Astrocyte (in vitro differentiated cells and primary cell): ENCODE measurements at regions not wholly inside any gene's neighbourhood (a gene's known extent, or its start where the extent isn't known, plus 50 kb on each side); places are given as distances from the start of the nearest gene placed in this dataset.

Source experiments
- DNase-seq: peaks from one replicate; pipeline ENCODE4 v3.0.0-alpha.2; 2010; ENCODE audit warnings: low read depth
- FAIRE-seq: peaks from 2 replicates; lab custom pipeline; 2011; peaks lifted over from hg19 to GRCh38; lab: Jason Lieb, UNC
- H2AFZ ChIP-seq: 2 replicates; pipeline ENCODE4 v1.6.0; 2012; ENCODE audit warnings: low read depth, low read length, inconsistent platforms
- H3K27ac ChIP-seq: 2 replicates; pipeline ENCODE4 v1.5.1; 2011; ENCODE audit warnings: low read depth, low read length, inconsistent platforms
- H3K27me3 ChIP-seq: 2 replicates; pipeline ENCODE4 v1.6.0; 2011; ENCODE audit warnings: low read length, inconsistent platforms; ENCODE audit not compliant: insufficient read depth
- H3K36me3 ChIP-seq: 2 replicates; pipeline ENCODE4 v1.5.1; 2011; ENCODE audit warnings: low read length, inconsistent platforms; ENCODE audit not compliant: insufficient read depth
- H3K4me1 ChIP-seq: 2 replicates; pipeline ENCODE4 v1.5.1; 2011; ENCODE audit warnings: low read length, inconsistent platforms; ENCODE audit not compliant: insufficient read depth
- H3K4me2 ChIP-seq: 2 replicates; pipeline ENCODE4 v1.6.0; 2012; ENCODE audit warnings: low read length, inconsistent platforms
- H3K4me3 ChIP-seq: 2 replicates; pipeline ENCODE4 v1.5.1; 2011; ENCODE audit warnings: low read depth, mild to moderate bottlenecking, low read length, inconsistent platforms; ENCODE audit not compliant: insufficient read depth
- H3K79me2 ChIP-seq: 2 replicates; pipeline ENCODE4 v1.6.0; 2012; ENCODE audit warnings: mild to moderate bottlenecking, low read length, inconsistent platforms; ENCODE audit not compliant: insufficient read depth
- H3K9ac ChIP-seq: 2 replicates; pipeline ENCODE4 v1.6.0; 2012; ENCODE audit warnings: mild to moderate bottlenecking, low read length, inconsistent platforms
- H3K9me3 ChIP-seq: 2 replicates; pipeline ENCODE4 v1.5.1; 2012; ENCODE audit warnings: low read depth, mild to moderate bottlenecking, low read length, inconsistent platforms; ENCODE audit not compliant: insufficient read depth
- H4K20me1 ChIP-seq: 2 replicates; pipeline ENCODE4 v1.6.0; 2012; ENCODE audit warnings: low read length, inconsistent platforms; ENCODE audit not compliant: insufficient read depth
- H3K27ac Mint-ChIP-seq: one replicate; pipeline ENCODE4 v1.8.0; 2021; ENCODE audit warnings: mild to moderate bottlenecking, mixed read lengths; ENCODE audit not compliant: unreplicated experiment
- H3K27me3 Mint-ChIP-seq: one replicate; pipeline ENCODE4 v1.8.0; 2021; ENCODE audit warnings: low read depth, mixed read lengths; ENCODE audit not compliant: unreplicated experiment
- H3K36me3 Mint-ChIP-seq: one replicate; pipeline ENCODE4 v1.8.0; 2021; ENCODE audit warnings: low read depth, mixed read lengths; ENCODE audit not compliant: unreplicated experiment
- H3K4me1 Mint-ChIP-seq: one replicate; pipeline ENCODE4 v1.8.0; 2021; ENCODE audit warnings: low read depth, mixed read lengths; ENCODE audit not compliant: unreplicated experiment
- H3K4me3 Mint-ChIP-seq: one replicate; pipeline ENCODE4 v1.8.0; 2021; ENCODE audit warnings: mild to moderate bottlenecking, moderate library complexity, mixed read lengths; ENCODE audit not compliant: unreplicated experiment
- H3K9me3 Mint-ChIP-seq: one replicate; pipeline ENCODE4 v1.8.0; 2021; ENCODE audit warnings: mild to moderate bottlenecking, mixed read lengths; ENCODE audit not compliant: unreplicated experiment
- CTCF ChIP-seq: IDR thresholded peaks from 2 replicates; pipeline ENCODE4 v1.5.1; 2011; ENCODE audit warnings: low read depth, mild to moderate bottlenecking, inconsistent platforms, low read length, moderate library complexity; ENCODE audit not compliant: insufficient read depth
- EZH2 ChIP-seq: IDR thresholded peaks from 2 replicates; pipeline ENCODE4 v1.6.1; 2012; ENCODE audit warnings: mild to moderate bottlenecking, low read length, inconsistent platforms; ENCODE audit not compliant: insufficient read depth

GRCh38 chr18:64589000-64589399 lies 440.1 kb upstream of the LINC00305 start:
- DNase-seq (no peak), FAIRE-seq (no peak)
- no peak overlapping the region for H3K4me3 ChIP-seq
- Mint-ChIP-seq H3K36me3 (no peaks in the 10 kb centered on the region), H3K4me3 (no peak overlapping the region), H3K27me3 (no peaks in the 10 kb centered on the region), H3K4me1 (no peaks in the 10 kb centered on the region), H3K9me3 (no peaks in the 10 kb centered on the region), H3K27ac (no peak overlapping the region)
- no peaks in the 10 kb centered on the region for H3K4me1 ChIP-seq
- no peak overlapping the region for H2AFZ ChIP-seq
- H3K36me3 ChIP-seq: no peaks in the 10 kb centered on the region
- H3K27ac ChIP-seq: no peak overlapping the region
- H3K79me2 ChIP-seq: no peaks in the 10 kb centered on the region
- no peaks in the 10 kb centered on the region for H3K27me3 ChIP-seq
- H3K9ac ChIP-seq: no peak overlapping the region
- H4K20me1 ChIP-seq: no peaks in the 10 kb centered on the region
- H3K4me2 ChIP-seq: no peak overlapping the region
- H3K9me3 ChIP-seq: no peaks in the 10 kb centered on the region
- TF ChIP-seq CTCF: no peak
- TF ChIP-seq EZH2: no peak

DNA sequence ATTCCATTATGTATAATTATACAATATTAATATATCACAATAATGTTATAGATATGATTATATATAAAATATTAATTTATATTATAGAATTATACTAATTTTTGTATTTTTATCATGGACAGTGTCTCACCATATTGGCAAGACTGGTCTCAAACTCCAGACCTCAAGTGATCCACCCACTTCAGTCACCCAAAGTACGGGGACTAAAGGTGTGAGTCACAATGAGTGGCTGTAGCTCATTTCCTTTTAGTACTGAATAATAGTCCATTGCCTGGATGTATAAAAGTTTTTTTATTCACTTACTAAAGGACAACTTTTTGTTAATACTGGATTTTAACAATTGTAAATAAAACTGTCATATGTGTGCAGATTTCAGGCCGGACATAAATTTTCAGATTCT lies 417.6 kb upstream of the LINC00305 start:
- DNase-seq (no peak), FAIRE-seq (no peak)
- Mint-ChIP-seq H3K4me3 (no peak overlapping the region), H3K27me3 (no peaks in the 10 kb centered on the region), H3K27ac (no peak overlapping the region), H3K4me1 (no peaks in the 10 kb centered on the region), H3K36me3 (no peaks in the 10 kb centered on the region), H3K9me3 (peaks cover 3% of the 10 kb centered on the region)
- Histone ChIP-seq H3K27ac (no peak overlapping the region), H2AFZ (no peak overlapping the region), H3K79me2 (no peaks in the 10 kb centered on the region), H3K4me3 (no peak overlapping the region), H3K4me1 (no peaks in the 10 kb centered on the region), H3K9ac (no peak overlapping the region), H3K4me2 (no peak overlapping the region), H3K27me3 (no peaks in the 10 kb centered on the region), H4K20me1 (no peaks in the 10 kb centered on the region), H3K9me3 (no peaks in the 10 kb centered on the region), H3K36me3 (no peaks in the 10 kb centered on the region)
- no peak for TF ChIP-seq EZH2
- TF ChIP-seq CTCF: no peak

GRCh38 chr18:64562651-64563050 lies 413.8 kb upstream of the LINC00305 start:
- no peaks in the 10 kb centered on the region for H3K9me3 ChIP-seq
- Mint-ChIP-seq H3K27me3 (no peaks in the 10 kb centered on the region), H3K36me3 (no peaks in the 10 kb centered on the region), H3K4me3 (no peak overlapping the region), H3K4me1 (no peaks in the 10 kb centered on the region), H3K9me3 (no peaks in the 10 kb centered on the region), H3K27ac (no peak overlapping the region)
- no peak overlapping the region for H3K4me3 ChIP-seq
- H3K27ac ChIP-seq: no peak overlapping the region
- no peak overlapping the region for H3K4me2 ChIP-seq
- no peaks in the 10 kb centered on the region for H3K27me3 ChIP-seq
- H3K4me1 ChIP-seq: no peaks in the 10 kb centered on the region
- H2AFZ ChIP-seq: no peak overlapping the region
- TF ChIP-seq EZH2: no peak
- no peak for TF ChIP-seq CTCF
- FAIRE-seq (no peak), DNase-seq (no peak)
- H3K79me2 ChIP-seq: no peaks in the 10 kb centered on the region
- no peak overlapping the region for H3K9ac ChIP-seq
- no peaks in the 10 kb centered on the region for H4K20me1 ChIP-seq
- H3K36me3 ChIP-seq: no peaks in the 10 kb centered on the region
